GM18870 (cell line): ENCODE measurements at regions not wholly inside any gene's neighbourhood (a gene's known extent, or its start where the extent isn't known, plus 50 kb on each side); places are given as distances from the start of the nearest gene placed in this dataset.

Experiments
- ATAC-seq: cut with Tn5 transposase; IDR thresholded peaks from one replicate; pipeline ENCODE4 v1.9.1; 2021; ENCODE audit warnings: moderate library complexity; ENCODE audit not compliant: unreplicated experiment

GRCh38 chr15:95958382-95958781 lies 372.1 kb upstream of the NR2F2 start:
- ATAC-seq: no peak

GRCh38 chr15:95968856-95969255 lies 361.6 kb upstream of the NR2F2 start:
- no peak for ATAC-seq

- ATAC-seq: no peak
Observed at GRCh38 chr15:95970326-95970725, 360.2 kb upstream of the NR2F2 start.

- ATAC-seq: no peak
Observed at GRCh38 chr15:95972041-95972553, 358.4 kb upstream of the NR2F2 start.

- ATAC-seq: no peak
Observed at GRCh38 chr15:95972812-95973211, 357.7 kb upstream of the NR2F2 start.

GRCh38 chr15:95973566-95974256 lies 356.8 kb upstream of the NR2F2 start:
- ATAC-seq: peak; percentile 54

GRCh38 chr15:95975212-95975611 lies 355.3 kb upstream of the NR2F2 start:
- peak; percentile 81 for ATAC-seq

GRCh38 chr15:95979286-95979685 lies 351.2 kb upstream of the NR2F2 start:
- ATAC-seq: no peak

GRCh38 chr15:95981209-95981608 lies 349.3 kb upstream of the NR2F2 start:
- ATAC-seq: no peak

- no peak for ATAC-seq
Observed at GRCh38 chr15:95987299-95987698, 343.2 kb upstream of the NR2F2 start.

- no peak for ATAC-seq
Observed at GRCh38 chr15:95987886-95988573, 342.5 kb upstream of the NR2F2 start.

GRCh38 chr15:95988574-95988887 lies 342.0 kb upstream of the NR2F2 start:
- no peak for ATAC-seq

GRCh38 chr15:95989392-95989791 lies 341.1 kb upstream of the NR2F2 start:
- ATAC-seq: no peak

GRCh38 chr15:95990833-95991232 lies 339.7 kb upstream of the NR2F2 start:
- no peak for ATAC-seq

GRCh38 chr15:95994418-95994817 lies 336.1 kb upstream of the NR2F2 start:
- no peak for ATAC-seq

GRCh38 chr15:95995375-95996168 lies 334.9 kb upstream of the NR2F2 start:
- no peak for ATAC-seq

- ATAC-seq: no peak
Observed at GRCh38 chr15:95996494-95996893, 334.0 kb upstream of the NR2F2 start.

- no peak for ATAC-seq
Observed at GRCh38 chr15:95998935-95999334, 331.6 kb upstream of the NR2F2 start.

GRCh38 chr15:96002890-96003859 lies 327.3 kb upstream of the NR2F2 start:
- no peak for ATAC-seq

- ATAC-seq: no peak
Observed at GRCh38 chr15:96005906-96006305, 324.6 kb upstream of the NR2F2 start.

- no peak for ATAC-seq
Observed at GRCh38 chr15:96011136-96011535, 319.4 kb upstream of the NR2F2 start.
